ENCODE measurements at regions not wholly inside any gene's neighbourhood (a gene's known extent, or its start where the extent isn't known, plus 50 kb on each side); places are given as distances from the start of the nearest gene placed in this dataset.

DNA sequence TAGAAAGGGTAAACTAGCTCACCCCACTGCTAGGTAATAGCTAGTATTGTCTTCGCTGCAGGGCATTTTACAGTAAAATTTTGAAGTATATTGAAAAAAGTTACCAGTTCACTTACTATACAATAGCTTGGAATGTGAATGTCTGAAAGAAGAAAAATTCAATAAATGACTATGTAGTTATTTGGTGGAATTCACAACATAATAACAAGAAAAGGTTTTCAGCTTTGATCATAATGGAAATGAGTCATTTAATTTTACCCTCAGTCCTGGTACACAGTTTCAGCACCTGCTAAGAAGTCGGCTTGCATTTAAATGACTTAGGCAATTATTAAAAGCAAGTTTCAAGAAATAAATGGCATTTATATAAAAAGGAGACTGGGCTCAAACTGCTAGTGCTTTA lies 90.4 kb downstream of the NUP35 start:
- DNase-seq = no peak

DNA sequence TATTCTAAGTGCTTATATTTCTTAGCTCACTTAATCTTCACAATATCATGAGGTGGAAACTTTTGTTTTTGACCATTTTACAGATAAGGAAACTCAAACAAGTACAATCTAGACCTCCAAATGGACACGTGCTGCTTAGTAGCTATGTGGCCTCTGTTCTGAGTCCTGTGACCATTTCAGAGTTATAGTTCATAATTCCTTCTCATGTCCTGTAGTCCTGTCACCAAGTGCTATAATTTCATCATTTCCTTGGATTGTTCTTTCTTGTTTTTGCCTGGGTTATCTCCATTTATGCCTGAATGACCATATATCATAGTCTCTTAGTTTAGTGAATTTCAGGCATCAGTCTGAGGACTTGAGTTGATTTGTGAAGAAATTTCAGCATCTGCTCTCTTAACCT lies 91.7 kb downstream of the NUP35 start:
- DNase-seq = no peak

DNA sequence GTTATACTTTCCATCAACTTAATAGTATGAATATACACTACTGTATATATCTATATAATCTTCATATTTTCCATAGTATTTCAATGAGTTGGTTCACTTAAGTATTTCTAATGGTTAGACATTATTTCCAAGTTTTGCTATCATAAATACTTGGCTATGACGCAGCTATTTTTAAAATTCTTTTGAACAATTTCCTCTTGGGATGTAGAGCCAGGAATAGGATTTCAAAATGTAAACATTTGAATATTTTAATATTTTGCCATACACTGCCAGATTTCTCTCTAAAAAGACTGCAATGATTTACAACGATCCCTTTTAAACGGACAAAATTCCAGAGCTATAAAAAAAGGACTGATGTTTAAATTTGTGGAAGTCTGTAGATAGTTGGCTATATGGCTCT lies 95.6 kb downstream of the NUP35 start:
- no peak for DNase-seq

GRCh38 chr2:183222751-183223150 lies 98.5 kb downstream of the NUP35 start:
- DNase-seq = no peak

GRCh38 chr2:183224948-183225347 lies 100.7 kb downstream of the NUP35 start:
- no peak for DNase-seq

DNA sequence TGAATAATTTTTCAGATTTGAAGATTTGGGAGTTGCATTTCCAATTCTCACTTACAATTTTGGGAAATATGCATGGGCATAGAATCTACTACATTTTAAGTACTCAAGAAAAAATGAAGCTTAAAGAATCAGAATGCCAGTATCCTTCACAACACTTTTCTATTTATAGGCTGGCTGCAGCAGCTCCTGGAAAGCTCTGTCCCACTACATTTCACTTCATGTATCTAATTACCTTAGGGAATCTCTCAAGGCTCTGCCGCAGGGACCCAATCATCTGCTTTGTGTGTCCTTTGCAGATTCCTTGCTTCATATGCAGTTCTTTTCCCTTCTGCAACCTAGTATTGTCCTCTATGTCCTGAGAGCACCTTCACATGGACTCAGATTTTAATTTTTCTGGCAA lies 102.9 kb downstream of the NUP35 start:
- no peak for DNase-seq

- no peak for DNase-seq
Measured at GRCh38 chr2:183229386-183229785, 105.1 kb downstream of the NUP35 start.

- no peak for DNase-seq
Measured at GRCh38 chr2:183232161-183232865, 108.1 kb downstream of the NUP35 start.

DNA sequence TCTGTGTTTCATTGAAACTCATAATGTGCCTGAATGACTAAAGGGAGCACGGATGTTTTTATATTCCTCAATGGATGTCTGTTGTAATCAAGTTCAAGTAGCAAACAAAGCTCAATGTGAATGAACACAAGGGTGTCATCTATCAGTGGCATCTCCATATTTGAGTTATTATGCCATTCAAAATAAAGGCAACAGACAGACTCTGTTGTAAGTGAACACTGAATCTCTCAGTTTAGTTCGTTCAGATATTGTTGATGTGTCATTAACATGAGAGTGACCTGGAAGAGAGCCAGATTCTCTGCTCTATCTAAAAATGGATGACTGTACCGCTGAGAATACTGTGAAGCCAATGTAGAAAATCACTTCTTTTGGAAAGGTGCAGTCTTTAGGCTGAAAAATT lies 118.7 kb downstream of the NUP35 start:
- peak; percentile 69 for DNase-seq

GRCh38 chr2:183243758-183244157 lies 119.5 kb downstream of the NUP35 start:
- no peak for DNase-seq

- no peak for DNase-seq
Measured at GRCh38 chr2:183244300-183244844, 120.1 kb downstream of the NUP35 start.

DNA sequence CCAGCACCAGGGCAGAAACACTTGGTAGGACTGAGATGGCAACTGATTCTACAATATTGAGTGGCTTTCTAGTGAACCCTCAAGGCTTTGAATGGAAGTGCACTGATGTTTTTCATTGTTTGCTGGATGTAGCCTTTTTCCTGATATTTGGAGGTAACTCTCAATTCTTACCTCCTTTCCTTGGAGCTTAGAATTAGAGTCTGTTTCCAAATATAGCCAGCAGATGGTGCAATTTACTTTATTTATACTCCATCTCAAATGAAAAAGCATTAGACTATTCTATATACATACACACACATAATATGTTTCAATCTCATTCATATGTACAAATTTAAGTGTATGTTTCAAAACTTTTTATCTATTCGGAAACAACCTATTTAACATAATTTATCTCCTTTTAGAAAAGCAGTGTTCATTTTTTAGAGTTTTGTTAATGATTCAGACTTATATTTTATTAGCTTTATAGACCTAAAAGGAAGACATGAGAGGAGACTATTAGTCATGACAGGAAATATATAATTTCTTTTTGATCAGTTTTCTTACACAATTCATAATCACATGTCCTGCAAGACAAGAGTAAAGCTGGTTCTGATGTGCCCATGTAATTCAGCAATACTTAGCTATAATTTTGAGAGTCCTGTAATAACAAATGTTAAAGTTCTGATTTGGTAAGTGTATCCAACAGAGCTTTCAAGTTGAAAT lies 124.8 kb downstream of the NUP35 start:
- peak; percentile 13 for DNase-seq

DNA sequence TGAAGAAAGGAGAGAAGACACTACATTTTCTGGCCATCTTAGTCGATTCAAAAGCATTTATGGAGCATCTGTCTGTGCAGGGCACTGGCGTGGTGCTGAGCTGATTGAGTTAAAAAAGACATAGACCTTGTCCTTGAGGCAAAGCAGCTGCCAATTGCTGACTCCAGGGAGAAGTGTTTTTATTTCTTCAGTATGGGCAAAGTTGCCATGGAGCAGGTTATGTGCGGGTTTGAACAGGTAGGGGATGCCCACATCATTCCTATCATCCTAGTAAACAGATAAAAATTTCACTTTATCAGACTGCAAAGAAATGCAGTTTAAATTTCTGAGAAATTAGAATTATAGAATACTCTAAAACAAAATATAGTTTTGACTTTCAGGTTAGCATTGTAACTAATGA lies 125.8 kb downstream of the NUP35 start:
- no peak for DNase-seq

- no peak for DNase-seq
Measured at GRCh38 chr2:183250472-183250871, 126.2 kb downstream of the NUP35 start.

DNA sequence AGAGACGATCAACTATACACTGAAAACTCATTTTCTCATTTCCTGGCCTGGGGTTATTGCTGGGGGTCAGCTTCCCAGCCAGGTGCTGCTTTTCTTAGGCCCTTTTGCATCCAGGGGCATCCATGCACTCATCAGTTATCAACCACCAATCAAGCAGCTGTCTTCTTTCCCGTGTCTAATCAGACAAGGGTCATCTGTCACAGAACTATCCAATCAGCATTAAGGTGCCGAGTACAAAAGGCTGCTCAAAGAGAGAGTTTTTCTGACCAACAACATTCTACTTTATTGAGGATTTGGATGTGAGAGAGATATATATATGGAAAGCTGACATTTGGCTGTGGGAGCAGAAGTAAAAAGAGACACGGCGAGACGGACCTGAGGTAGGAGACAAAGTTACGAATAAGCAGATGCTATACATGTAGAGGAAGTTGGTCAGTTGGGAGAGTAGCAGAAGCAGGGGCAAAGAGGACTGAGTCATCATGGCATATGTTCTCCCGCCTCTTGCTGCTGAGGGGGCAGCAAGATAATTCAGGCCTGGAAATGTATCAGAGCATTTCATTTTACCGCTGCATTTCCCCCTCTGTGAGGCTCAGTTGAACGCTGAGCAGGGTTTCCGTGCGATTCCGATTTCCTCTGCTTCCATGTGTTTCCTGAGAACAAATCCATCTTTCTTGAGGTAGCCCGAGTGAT lies 129.3 kb downstream of the NUP35 start:
- no peak for DNase-seq

GRCh38 chr2:183255411-183255810 lies 131.2 kb downstream of the NUP35 start:
- DNase-seq = no peak

- no peak for DNase-seq
Measured at GRCh38 chr2:183259921-183260320, 135.7 kb downstream of the NUP35 start.

- no peak for DNase-seq
Measured at GRCh38 chr2:183260527-183260926, 136.3 kb downstream of the NUP35 start.

GRCh38 chr2:183264890-183265535 lies 140.8 kb downstream of the NUP35 start:
- DNase-seq = no peak

GRCh38 chr2:183267148-183267827 lies 143.0 kb downstream of the NUP35 start:
- no peak for DNase-seq

DNA sequence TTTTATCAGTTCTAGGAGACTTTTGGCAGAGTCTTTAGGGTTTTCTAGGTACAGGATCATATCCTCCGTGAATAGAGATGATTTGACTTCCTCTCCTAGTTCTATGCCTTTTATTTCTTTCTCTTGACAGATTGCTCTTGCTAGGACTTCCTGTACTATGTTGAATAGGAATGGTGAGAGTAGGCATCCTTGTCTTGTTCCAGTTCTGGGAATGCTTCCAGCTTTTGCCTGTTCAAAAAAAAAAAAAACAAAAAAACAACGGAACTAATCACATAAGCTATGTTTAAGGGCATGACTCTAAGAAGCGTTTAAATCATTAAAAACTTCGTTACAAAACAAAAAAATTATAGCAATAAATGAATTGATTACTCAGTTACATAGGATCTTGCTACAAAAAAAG lies 145.7 kb downstream of the NUP35 start:
- no peak for DNase-seq

- no peak for DNase-seq
Measured at GRCh38 chr2:183283209-183283608, 159.0 kb downstream of the NUP35 start.

DNA sequence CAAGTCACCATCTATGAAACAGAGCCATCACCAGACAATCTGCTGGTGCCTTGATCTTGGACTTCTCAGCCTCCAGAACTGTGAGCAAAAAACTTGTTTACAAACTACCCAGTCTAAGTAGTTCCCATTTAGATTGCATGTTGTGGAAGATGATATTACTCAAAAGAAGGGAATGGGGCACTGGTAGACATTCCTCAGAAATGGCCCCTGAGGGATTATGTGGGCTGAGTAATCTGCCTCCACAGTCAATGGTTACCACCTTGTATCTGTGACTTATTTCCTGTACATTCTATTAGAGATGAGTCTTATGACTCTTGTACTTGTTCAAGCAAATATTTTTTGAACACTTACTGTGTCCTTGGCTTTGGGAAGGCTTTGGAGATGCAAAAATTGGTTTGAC lies 160.4 kb downstream of the NUP35 start:
- no peak for DNase-seq
